EH (cell line): ENCODE measurements at regions not wholly inside any gene's neighbourhood (a gene's known extent, or its start where the extent isn't known, plus 50 kb on each side); places are given as distances from the start of the nearest gene placed in this dataset.

ENCODE experiments used
- DNase-seq: peaks from one replicate; pipeline ENCODE4 v3.0.0-alpha.2; 2015; ENCODE audit warnings: low read depth

- no peak for DNase-seq
These were observed 106.5 kb downstream of the CDH26 start for GRCh38 chr20:60064554-60065196.

- no peak for DNase-seq
These were observed 107.7 kb downstream of the CDH26 start for GRCh38 chr20:60065741-60066437.

GRCh38 chr20:60066438-60066823 lies 108.2 kb downstream of the CDH26 start:
- DNase-seq = no peak

DNA sequence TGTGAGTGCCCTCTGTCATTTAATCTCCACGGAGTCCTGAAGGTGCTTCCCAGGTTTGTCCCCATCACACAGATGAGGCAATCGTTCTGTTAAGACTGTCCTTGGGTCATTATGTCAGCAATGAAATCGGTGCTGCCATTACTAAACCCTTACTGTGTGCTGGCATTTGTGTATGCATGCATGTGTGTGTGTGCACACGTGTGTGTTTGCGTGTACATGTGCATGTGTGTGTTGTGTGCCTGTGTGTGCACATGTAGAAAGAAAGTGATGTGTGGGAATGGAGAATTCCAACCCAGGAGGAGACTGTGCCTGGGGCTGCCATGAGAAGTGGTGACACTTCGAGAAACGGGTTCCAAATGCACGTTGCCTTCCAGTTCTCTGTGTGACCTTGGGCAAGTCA lies 110.3 kb downstream of the CDH26 start:
- no peak for DNase-seq

DNA sequence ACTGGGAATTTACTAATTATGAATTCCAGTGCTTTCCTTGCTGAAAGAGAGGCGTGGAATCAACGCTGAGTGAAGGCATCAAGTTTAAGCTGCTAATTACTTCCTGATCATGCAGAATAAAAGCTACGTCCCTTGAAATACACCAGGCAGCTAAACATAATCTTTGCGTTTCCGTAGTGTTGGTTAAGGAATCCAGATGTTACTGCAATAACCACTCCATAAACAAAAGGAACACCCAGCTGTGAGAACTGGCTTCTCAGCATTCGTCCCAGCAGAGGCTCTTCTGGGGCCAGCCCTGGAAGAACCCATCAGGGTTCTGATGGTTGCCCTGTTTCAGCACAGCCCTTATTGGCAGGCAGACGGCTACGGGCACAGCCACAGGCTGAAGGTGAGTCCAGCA lies 111.4 kb downstream of the CDH26 start:
- no peak for DNase-seq

DNA sequence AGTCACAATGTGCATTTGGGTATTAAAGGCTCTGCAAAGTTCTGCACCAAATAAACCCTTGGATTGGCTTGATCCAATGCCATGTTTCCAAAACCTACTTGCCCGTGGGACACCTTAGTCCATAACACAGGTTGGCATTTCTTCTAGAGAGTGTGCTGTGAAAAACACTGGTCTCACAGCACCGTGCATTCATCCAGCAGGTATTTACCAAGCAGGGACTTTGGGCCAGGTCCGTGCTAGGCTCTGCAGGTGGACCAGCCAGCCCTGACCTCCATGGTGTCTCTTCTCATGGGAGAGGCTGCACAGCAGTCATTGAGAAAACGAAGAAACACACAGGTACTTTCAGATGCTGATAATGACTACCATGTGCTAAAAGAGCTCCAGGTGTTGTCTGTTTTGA lies 112.6 kb downstream of the CDH26 start:
- no peak for DNase-seq

DNA sequence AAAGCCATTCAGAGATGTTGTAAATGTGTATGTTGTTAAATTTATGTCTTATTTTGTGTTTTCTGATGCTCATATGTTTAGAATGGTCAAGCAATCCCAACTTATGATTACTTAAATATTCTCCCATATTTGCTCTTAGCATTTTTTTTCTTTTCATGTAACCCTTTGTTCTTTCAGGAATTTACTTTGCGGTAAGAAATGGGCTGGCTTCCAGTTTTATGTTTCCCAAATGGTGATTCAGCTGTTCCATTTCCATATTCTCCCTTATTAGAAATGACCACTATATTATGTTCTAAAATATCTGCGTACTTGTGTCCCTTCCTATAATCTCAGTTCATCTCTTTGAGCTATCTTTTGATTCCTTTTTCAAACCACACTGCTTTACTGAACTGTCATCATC lies 113.7 kb downstream of the CDH26 start:
- DNase-seq = no peak

- no peak for DNase-seq
These were observed 114.9 kb downstream of the CDH26 start for GRCh38 chr20:60073086-60073485.

GRCh38 chr20:60073504-60073903 lies 115.3 kb downstream of the CDH26 start:
- no peak for DNase-seq

GRCh38 chr20:60074276-60074675 lies 116.1 kb downstream of the CDH26 start:
- DNase-seq = no peak

DNA sequence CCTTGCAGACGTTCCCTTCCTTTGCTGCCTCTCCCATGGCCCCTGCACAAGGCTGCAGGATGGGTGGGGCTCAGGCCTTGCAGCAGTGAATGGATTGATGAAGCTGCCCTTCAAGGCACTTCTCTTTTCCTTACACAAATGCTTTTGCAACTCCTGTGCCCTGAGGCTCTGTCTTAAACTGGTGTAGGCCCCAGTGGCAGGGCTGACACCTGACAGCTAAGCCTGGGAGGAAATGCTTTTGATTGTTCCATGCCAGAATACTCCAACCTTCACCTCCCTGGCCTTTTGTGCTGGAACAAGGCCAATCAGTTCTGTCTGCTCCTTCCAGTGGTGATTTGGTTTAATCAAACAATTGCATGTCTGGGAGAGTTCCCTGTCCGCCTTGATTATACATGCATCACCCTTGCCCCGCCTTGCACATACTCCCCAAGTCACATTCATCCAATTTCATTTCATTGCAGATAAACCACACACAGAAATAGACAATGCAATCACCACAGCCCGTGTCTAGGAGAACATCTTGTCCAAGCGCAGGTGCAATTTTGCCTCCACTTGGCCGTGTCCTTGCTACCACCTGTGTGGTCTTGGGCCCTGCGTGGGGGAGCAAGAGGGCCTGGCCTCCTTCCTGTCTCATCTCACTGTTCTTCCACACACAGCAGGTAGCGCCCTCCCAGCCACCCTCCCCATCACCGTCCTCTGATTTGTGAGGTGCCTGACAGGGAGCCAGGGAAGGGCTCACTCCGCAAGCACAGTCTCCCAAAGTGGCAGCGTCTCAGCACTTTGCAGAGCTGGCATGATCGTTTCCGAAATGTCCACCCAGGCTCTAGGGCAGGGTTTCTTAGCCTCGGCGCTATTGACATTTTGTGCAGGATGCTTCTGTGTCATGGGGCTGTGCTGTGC lies 120.4 kb downstream of the CDH26 start:
- no peak for DNase-seq

DNA sequence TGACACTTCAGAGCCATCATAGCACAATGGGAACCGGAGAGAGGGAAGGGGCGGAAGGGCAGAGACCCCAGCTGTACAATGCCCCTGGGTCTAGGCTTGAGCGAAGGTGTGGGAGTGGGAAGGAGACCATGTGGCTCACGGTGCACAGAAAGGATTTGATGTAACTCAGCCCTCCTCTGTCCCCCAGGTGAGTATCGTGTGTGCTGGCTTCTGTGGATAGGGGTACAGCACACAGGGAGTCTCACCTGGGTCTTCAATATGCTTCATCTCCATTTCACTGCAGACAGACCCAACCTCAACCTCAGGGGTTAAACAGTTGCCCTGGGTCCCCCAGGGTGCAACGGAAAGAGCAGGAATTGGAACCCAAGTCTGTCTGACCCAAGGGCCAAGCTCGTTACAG lies 122.2 kb downstream of the CDH26 start:
- DNase-seq = no peak

DNA sequence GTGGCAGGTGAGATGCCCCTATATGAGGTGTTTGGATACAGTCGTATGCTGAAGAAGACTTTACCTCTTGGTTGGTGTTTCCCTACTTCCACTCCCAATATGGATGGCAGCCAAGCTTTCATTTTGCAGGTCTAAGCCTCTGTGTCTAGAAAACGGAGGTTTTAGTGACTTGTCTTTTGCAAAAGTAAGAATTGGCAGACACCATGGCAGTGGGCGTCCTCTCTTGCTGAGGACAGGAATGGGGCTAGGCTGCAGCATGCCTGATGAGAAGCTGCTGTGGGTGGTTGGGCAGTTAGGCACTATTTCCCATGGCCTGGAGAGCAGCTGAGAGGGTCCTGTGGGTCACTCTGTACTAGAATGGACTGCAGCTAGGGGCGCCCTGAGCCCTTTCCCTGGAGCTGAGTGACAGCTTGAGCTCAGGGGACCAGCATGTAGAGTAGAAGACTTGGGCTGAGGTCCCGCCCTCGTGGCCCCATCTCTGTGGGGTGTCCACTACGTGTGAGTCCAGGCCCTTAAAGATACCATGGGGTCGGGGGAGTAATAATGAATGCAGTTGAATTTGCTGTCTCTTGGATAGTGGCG lies 127.4 kb downstream of the CDH26 start:
- no peak for DNase-seq

GRCh38 chr20:60086821-60087562 lies 128.8 kb downstream of the CDH26 start:
- peak; percentile 11 for DNase-seq

- DNase-seq = peak; percentile 9
These were observed 129.4 kb downstream of the CDH26 start for GRCh38 chr20:60087563-60088105.

- DNase-seq = no peak
These were observed 130.0 kb downstream of the CDH26 start for GRCh38 chr20:60088236-60088635.

DNA sequence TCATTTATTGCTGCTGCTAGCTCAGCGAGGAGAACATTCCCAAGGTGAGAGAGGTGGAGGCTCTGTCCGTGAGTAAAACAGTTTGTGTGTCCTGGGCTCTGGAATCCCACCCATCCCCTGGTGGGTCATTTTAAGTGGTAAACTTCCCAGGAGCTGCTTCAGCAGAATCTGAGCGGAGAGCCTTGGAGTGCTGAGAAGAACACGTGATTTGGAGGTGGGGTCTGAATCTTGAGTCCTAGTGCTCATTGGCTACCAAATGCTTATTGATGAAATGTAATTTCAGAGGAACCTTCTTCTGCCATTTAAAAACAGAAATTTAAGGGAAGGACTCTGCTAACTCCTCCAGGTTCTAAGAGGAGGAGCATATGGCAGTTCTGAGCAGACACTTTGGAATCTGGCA lies 132.4 kb downstream of the CDH26 start:
- DNase-seq = no peak

GRCh38 chr20:60091305-60091704 lies 133.1 kb downstream of the CDH26 start:
- no peak for DNase-seq

- peak; percentile 36 for DNase-seq
These were observed 133.6 kb downstream of the CDH26 start for GRCh38 chr20:60091861-60092260.

DNA sequence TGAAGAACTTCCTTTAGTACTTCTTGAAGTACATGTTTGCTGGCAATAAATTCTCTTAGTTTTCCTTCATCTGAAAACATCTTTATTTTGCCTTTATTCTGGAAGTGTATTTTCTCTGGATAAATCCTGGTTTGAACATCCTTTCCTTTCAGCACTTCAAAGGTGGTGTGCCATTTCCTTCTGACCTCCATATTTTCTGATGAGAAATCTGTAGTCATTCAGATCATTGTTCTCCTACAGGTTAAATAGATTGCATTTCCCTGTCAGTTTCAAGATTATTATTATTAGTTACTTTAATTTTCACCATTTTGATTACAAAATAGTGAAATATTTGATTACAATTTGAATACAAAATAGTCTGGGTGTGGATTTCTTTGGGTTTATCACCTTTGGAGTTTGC lies 134.5 kb downstream of the CDH26 start:
- DNase-seq = no peak

- DNase-seq = no peak
These were observed 137.2 kb downstream of the CDH26 start for GRCh38 chr20:60095456-60095855.

DNA sequence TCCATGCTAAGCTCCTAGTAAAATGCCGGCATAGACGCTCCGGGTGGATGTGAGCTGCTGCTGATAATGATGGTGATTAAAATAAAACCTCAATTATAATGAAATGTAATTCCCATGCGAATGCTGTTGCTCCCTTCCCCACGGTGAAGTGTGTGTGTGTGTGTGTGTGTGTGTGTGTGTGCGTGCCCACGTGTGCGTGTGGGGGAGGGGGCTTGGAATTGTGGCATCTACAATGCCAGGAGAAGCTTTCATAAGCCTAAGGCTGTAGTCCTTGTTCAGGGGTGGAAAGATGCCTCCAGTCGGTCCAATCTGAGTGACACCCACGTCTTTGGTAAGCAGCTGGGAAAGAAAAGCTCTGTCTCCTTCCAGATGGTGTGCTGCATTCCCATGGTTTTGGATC lies 137.9 kb downstream of the CDH26 start:
- DNase-seq = no peak
